ENCODE measurements at regions not wholly inside any gene's neighbourhood (a gene's known extent, or its start where the extent isn't known, plus 50 kb on each side); places are given as distances from the start of the nearest gene placed in this dataset.

DNA sequence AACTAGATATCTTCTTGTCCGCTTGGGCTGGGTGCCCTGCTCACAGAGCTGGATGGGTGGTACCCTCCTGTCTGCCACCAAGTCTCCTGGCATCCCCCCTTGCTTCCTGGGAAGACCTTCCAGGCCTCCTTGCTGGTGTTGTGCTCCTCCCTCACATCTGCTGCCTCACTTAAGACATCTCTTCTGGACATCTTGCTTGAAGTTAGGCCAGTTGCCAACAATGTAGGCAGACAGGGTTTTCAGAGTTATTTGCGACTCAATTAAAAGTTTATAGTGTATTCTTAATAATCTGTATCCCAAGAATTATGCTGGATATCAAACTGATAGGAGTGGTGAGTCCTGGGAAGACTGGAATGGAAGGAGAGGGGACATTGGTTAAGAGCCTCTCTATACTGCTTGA is 64.0 kb upstream of the TNRC6B start:
- intact Hi-C loops (cut with micrococcal nuclease): no loop called here
- Histone ChIP-seq H3K79me2 (ENCODE audit: control insufficient read depth, insufficient read depth, low read length) (no peaks in the 10 kb centered on the region), H3K27me3 (ENCODE audit: control insufficient read depth in 2 of 2, insufficient read depth in 2 of 2, low read length in 2 of 2) (no peaks in the 10 kb centered on the region), H4K20me1 (replicated peaks; ENCODE audit: control insufficient read depth, extremely low read depth, insufficient read depth, low read length) (peaks cover 4% of the 10 kb centered on the region), H3K4me1 (ENCODE audit: control insufficient read depth, extremely low read depth, insufficient read depth, low read length) (no peaks in the 10 kb centered on the region), H3K9me1 (replicated peaks; ENCODE audit: control insufficient read depth, extremely low read depth, insufficient read depth, low read length) (no peaks in the 10 kb centered on the region), H3K9me3 (replicated peaks; ENCODE audit: control insufficient read depth, insufficient read depth, low read length) (no peaks in the 10 kb centered on the region), H3K4me3 (replicated peaks in 1 of 3; ENCODE audit: insufficient read depth in 1 of 3, low read depth in 1 of 3, low read length in 3 of 3) (no peak overlapping the region), H3K27ac (ENCODE audit: insufficient read depth, low read depth, low read length) (no peak overlapping the region), H2AFZ (ENCODE audit: low read depth, low read length) (no peak overlapping the region), H3K36me3 (ENCODE audit: control insufficient read depth in 2 of 2, extremely low read depth in 1 of 2, insufficient read depth in 2 of 2, low read length in 2 of 2) (no peaks in the 10 kb centered on the region), H3K9ac (replicated peaks; ENCODE audit: extremely low read depth, insufficient read depth, low read length) (no peak overlapping the region), H3K4me2 (ENCODE audit: insufficient read depth, low read length) (no peak overlapping the region)
- DNase-seq (ENCODE audit: low read depth, low spot score): no peak
- CTCF ChIA-PET: no interaction called here
- no peak for FAIRE-seq
- POLR2A ChIA-PET: no interaction called here
- dilution Hi-C loops (cut with MboI; ENCODE audit: extremely low pct_ligation_motif_present, low sequenced_read_pairs): no loop called here
- BruUV-seq (replicated peaks): no TSS peak
- TF ChIP-seq MYC (IDR thresholded peaks at IDR 0.05; ENCODE audit: low read depth, low read length): no peak
- TF ChIP-seq GATA2 (IDR thresholded peaks at IDR 0.05; ENCODE audit: insufficient read depth, insufficient read length, low read depth, low read length): no peak
- TF ChIP-seq, protein P1, sequence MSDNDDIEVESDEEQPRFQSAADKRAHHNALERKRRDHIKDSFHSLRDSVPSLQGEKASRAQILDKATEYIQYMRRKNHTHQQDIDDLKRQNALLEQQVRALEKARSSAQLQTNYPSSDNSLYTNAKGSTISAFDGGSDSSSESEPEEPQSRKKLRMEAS (IDR thresholded peaks at IDR 0.05; ENCODE audit: insufficient read depth, insufficient read length): no peak
- TF ChIP-seq POLR2AphosphoS5 (IDR thresholded peaks at IDR 0.05; ENCODE audit: insufficient read depth, low read depth, low read length): no peak
- no peak for TF ChIP-seq POLR2A (IDR thresholded peaks at IDR 0.05; ENCODE audit: low read depth, low read length)
- no peak for TF ChIP-seq EZH2 (IDR thresholded peaks at IDR 0.05; ENCODE audit: borderline replicate concordance, low read depth, low read length, severe bottlenecking)
- TF ChIP-seq, protein P2, sequence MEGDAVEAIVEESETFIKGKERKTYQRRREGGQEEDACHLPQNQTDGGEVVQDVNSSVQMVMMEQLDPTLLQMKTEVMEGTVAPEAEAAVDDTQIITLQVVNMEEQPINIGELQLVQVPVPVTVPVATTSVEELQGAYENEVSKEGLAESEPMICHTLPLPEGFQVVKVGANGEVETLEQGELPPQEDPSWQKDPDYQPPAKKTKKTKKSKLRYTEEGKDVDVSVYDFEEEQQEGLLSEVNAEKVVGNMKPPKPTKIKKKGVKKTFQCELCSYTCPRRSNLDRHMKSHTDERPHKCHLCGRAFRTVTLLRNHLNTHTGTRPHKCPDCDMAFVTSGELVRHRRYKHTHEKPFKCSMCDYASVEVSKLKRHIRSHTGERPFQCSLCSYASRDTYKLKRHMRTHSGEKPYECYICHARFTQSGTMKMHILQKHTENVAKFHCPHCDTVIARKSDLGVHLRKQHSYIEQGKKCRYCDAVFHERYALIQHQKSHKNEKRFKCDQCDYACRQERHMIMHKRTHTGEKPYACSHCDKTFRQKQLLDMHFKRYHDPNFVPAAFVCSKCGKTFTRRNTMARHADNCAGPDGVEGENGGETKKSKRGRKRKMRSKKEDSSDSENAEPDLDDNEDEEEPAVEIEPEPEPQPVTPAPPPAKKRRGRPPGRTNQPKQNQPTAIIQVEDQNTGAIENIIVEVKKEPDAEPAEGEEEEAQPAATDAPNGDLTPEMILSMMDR (IDR thresholded peaks at IDR 0.05; ENCODE audit: extremely low read depth in 1 of 2, insufficient read depth in 1 of 2, low read depth in 1 of 2, low read length in 2 of 2): no peak
- TF ChIP-seq FOS (IDR thresholded peaks at IDR 0.05; ENCODE audit: borderline replicate concordance, insufficient read depth, low read length): no peak
- TF ChIP-seq JUN (IDR thresholded peaks at IDR 0.05; ENCODE audit: borderline replicate concordance, insufficient read depth, insufficient read length, low read depth): no peak

All from endothelial cell of umbilical vein (primary cell).